DND-41 (cell line): ENCODE measurements at regions not wholly inside any gene's neighbourhood (a gene's known extent, or its start where the extent isn't known, plus 50 kb on each side); places are given as distances from the start of the nearest gene placed in this dataset.

ENCODE experiments used
- ATAC-seq: fragments of 200-7000 bp; cut with Tn5 transposase; 3 replicates; pipeline ENCODE4 v1.9.1; 2021; ENCODE audit warnings: low read depth; ENCODE audit not compliant: insufficient read depth
- DNase-seq: peaks from one replicate; pipeline ENCODE4 v3.0.0-alpha.2; 2020
- H2AFZ ChIP-seq: 2 replicates; pipeline ENCODE4 v1.6.0; 2012; ENCODE audit warnings: low read depth, low read length
- H3K27ac ChIP-seq: 2 replicates; pipeline ENCODE4 v1.5.1; 2012; ENCODE audit warnings: low read length, inconsistent platforms
- H3K27me3 ChIP-seq: fragments of 200-600 bp; sonication (generic); 2 replicates; pipeline ENCODE4 v1.6.0; 2012; ENCODE audit warnings: low read length, mild to moderate bottlenecking, inconsistent platforms; ENCODE audit not compliant: insufficient read depth, poor library complexity
- H3K36me3 ChIP-seq: 2 replicates; pipeline ENCODE4 v1.5.1; 2012; ENCODE audit warnings: low read length, inconsistent platforms; ENCODE audit not compliant: insufficient read depth
- H3K4me1 ChIP-seq: 2 replicates; pipeline ENCODE4 v1.5.1; 2012; ENCODE audit warnings: mild to moderate bottlenecking, low read length; ENCODE audit not compliant: insufficient read depth
- H3K4me2 ChIP-seq: 2 replicates; pipeline ENCODE4 v1.6.0; 2012; ENCODE audit warnings: mild to moderate bottlenecking, moderate library complexity, low read length, inconsistent platforms; ENCODE audit not compliant: insufficient read depth
- H3K4me3 ChIP-seq, 2 experiments: fragments of 200-600 bp in 1 of 2; shearing (Covaris generic) in 1 of 2; 2 replicates each; pipeline ENCODE4 v1.5.1; 2012 to 2016; ENCODE audit warnings: inconsistent platforms in 2 of 2, low read length in 2 of 2, mild to moderate bottlenecking in 2 of 2, low read depth in 1 of 2, moderate library complexity in 1 of 2
- H3K79me2 ChIP-seq: 2 replicates; pipeline ENCODE4 v1.6.0; 2012; ENCODE audit warnings: low read length, inconsistent platforms; ENCODE audit not compliant: insufficient read depth
- H3K9ac ChIP-seq: 2 replicates; pipeline ENCODE4 v1.6.0; 2012; ENCODE audit warnings: low read depth, mild to moderate bottlenecking, inconsistent platforms, low read length, moderate library complexity
- H3K9me3 ChIP-seq: 2 replicates; pipeline ENCODE4 v1.5.1; 2012; ENCODE audit warnings: low read length, moderate library complexity, mild to moderate bottlenecking, inconsistent platforms; ENCODE audit not compliant: insufficient read depth, severe bottlenecking
- H4K20me1 ChIP-seq: 2 replicates; pipeline ENCODE4 v1.6.0; 2012; ENCODE audit warnings: low read length; ENCODE audit not compliant: insufficient read depth
- CTCF ChIP-seq: IDR thresholded peaks from 2 replicates; pipeline ENCODE4 v1.5.1; 2012; ENCODE audit warnings: borderline replicate concordance, low read length, moderate library complexity, mild to moderate bottlenecking; ENCODE audit not compliant: poor library complexity, severe bottlenecking; ENCODE audit errors: extremely low read depth
- EZH2 ChIP-seq: IDR thresholded peaks from 3 replicates; pipeline ENCODE4 v1.6.1; 2012; ENCODE audit warnings: borderline replicate concordance, low read depth, mild to moderate bottlenecking, moderate library complexity, low read length, inconsistent platforms; ENCODE audit not compliant: severe bottlenecking

GRCh38 chr2:16933355-16933754, 267.7 kb upstream of the CYRIA start:
- Histone ChIP-seq H3K9me3 (no peaks in the 10 kb centered on the region), H3K9ac (no peak overlapping the region), H3K27me3 (no peaks in the 10 kb centered on the region), H3K4me2 (no peak overlapping the region), H3K4me3 (no peak overlapping the region), H2AFZ (no peak overlapping the region), H3K27ac (no peak overlapping the region), H3K79me2 (no peaks in the 10 kb centered on the region), H3K4me1 (no peaks in the 10 kb centered on the region), H3K36me3 (no peaks in the 10 kb centered on the region), H4K20me1 (no peaks in the 10 kb centered on the region)
- TF ChIP-seq CTCF, result no peak
- TF ChIP-seq EZH2, result no peak
- DNase-seq (no peak), ATAC-seq (no peak)

- Histone ChIP-seq H3K27ac (no peak overlapping the region), H3K79me2 (no peaks in the 10 kb centered on the region), H3K9me3 (no peaks in the 10 kb centered on the region), H4K20me1 (no peaks in the 10 kb centered on the region), H3K36me3 (no peaks in the 10 kb centered on the region), H3K9ac (no peak overlapping the region), H3K4me2 (no peak overlapping the region), H2AFZ (no peak overlapping the region), H3K4me3 (no peak overlapping the region), H3K4me1 (no peaks in the 10 kb centered on the region), H3K27me3 (no peaks in the 10 kb centered on the region)
- no peak for TF ChIP-seq EZH2
- no peak for TF ChIP-seq CTCF
- ATAC-seq (no peak), DNase-seq (no peak)
Observed at GRCh38 chr2:16932826-16933225, 267.2 kb upstream of the CYRIA start.

GRCh38 chr2:16931441-16931840, 265.8 kb upstream of the CYRIA start:
- no peaks in the 10 kb centered on the region for H4K20me1 ChIP-seq
- no peak overlapping the region for H3K9ac ChIP-seq
- H3K79me2 ChIP-seq, result no peaks in the 10 kb centered on the region
- H3K36me3 ChIP-seq, result no peaks in the 10 kb centered on the region
- no peak overlapping the region; the same call in 1 of the 2 replicates for H2AFZ ChIP-seq
- H3K27ac ChIP-seq, result no peak overlapping the region
- no peak overlapping the region for H3K4me2 ChIP-seq
- no peak for DNase-seq
- H3K9me3 ChIP-seq, result no peaks in the 10 kb centered on the region
- no peak overlapping the region for H3K4me3 ChIP-seq
- no peak for ATAC-seq
- no peaks in the 10 kb centered on the region for H3K27me3 ChIP-seq
- H3K4me1 ChIP-seq, result no peaks in the 10 kb centered on the region
- no peak for TF ChIP-seq CTCF
- no peak for TF ChIP-seq EZH2

GRCh38 chr2:16927398-16927797, 261.8 kb upstream of the CYRIA start:
- no peak overlapping the region for H3K4me2 ChIP-seq
- H3K36me3 ChIP-seq, result no peaks in the 10 kb centered on the region
- H3K27ac ChIP-seq, result no peak overlapping the region
- H3K27me3 ChIP-seq, result no peaks in the 10 kb centered on the region
- no peaks in the 10 kb centered on the region for H3K4me1 ChIP-seq
- H3K79me2 ChIP-seq, result no peaks in the 10 kb centered on the region
- ATAC-seq, result no peak
- no peaks in the 10 kb centered on the region for H4K20me1 ChIP-seq
- H3K4me3 ChIP-seq, result no peak overlapping the region
- no peak overlapping the region for H3K9ac ChIP-seq
- TF ChIP-seq EZH2 (no peak), CTCF (no peak)
- no peaks in the 10 kb centered on the region for H3K9me3 ChIP-seq
- H2AFZ ChIP-seq, result no peak overlapping the region
- no peak for DNase-seq
